GM19240 (cell line): ENCODE measurements at regions not wholly inside any gene's neighbourhood (a gene's known extent, or its start where the extent isn't known, plus 50 kb on each side); places are given as distances from the start of the nearest gene placed in this dataset.
"Not testable (repeated sequence)": the region's sequence is repeated elsewhere in the genome, so short reads cannot be mapped to it uniquely, and the experiment has no call there.

Experiments used
- DNase-seq: peaks from one replicate; pipeline ENCODE4 v3.0.0; 2011; ENCODE audit warnings: low spot score; ENCODE audit not compliant: insufficient read length

DNA sequence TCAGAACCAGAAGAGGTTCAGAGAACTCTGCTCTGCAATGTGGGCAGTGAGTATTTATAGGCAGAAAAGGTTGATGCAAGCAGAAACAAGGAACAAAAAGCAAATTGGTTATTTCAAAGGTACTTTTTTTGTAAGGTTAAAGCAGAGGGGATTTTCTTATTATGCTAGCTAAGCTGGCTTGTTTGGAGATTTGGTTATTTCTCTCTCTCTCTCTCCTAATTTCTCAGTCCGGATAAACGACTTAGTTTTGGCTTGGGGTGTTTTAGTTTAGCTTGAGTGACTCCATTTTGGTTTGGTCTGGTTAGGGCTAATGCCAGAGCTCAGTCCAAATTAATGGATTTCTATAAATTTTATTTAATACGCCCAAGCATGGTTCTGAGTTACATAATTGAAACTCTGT lies 566.8 kb downstream of the SH2D4B start:
- DNase-seq: no peak

- DNase-seq: peak; percentile 10
Measured at GRCh38 chr10:81108516-81109199, 571.0 kb downstream of the SH2D4B start.

GRCh38 chr10:81109200-81109752 lies 571.6 kb downstream of the SH2D4B start:
- DNase-seq: no peak

GRCh38 chr10:81116201-81116600 lies 578.5 kb downstream of the SH2D4B start:
- no peak for DNase-seq

- no peak for DNase-seq
Measured at GRCh38 chr10:81116990-81117389, 579.3 kb downstream of the SH2D4B start.

GRCh38 chr10:81127931-81128330 lies 590.2 kb downstream of the SH2D4B start:
- no peak for DNase-seq

- no peak for DNase-seq
Measured at GRCh38 chr10:81130014-81130413, 592.3 kb downstream of the SH2D4B start.

- DNase-seq: peak; percentile 1
Measured at GRCh38 chr10:81135851-81136250, 598.1 kb downstream of the SH2D4B start.

GRCh38 chr10:81136261-81136660 lies 598.6 kb downstream of the SH2D4B start:
- DNase-seq: no peak

DNA sequence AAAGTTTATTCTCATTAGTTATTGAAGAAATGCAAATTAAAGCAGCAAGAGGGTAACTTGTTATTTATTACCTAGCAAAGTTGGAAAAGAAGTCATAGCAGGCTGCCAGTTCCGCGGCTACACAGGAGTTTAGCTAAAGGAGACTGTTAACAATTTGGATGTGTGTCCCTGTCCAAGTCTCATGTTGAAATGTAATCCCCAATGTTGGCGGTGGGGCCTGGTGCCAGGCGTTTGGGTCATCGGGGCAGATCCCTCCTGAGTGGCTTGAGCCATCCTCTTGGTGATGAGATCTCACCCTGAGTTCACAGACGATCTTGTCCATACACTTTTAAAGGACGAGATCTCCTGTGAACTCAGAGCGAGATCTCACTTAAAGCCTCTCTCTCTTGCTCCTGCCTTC lies 608.3 kb downstream of the SH2D4B start:
- no peak for DNase-seq

DNA sequence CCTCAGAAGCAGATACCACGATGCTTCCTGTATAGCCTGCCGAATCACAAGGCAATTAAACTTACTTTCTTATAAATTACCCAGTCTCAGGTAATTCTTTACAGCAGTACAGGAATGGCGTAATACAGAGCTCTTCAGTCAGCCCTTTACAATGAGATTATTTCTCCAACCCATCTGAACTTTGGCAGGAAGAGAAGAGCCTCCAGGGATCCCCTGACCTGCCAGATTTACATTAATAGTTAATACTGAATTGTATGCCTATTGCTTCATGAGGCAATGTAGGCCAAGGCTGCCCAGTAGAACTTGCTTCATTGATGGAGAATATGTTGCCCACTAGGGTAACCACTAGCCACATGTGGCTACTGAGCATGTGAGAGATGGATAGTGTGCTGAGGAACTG lies 608.7 kb downstream of the SH2D4B start:
- DNase-seq: no peak

DNA sequence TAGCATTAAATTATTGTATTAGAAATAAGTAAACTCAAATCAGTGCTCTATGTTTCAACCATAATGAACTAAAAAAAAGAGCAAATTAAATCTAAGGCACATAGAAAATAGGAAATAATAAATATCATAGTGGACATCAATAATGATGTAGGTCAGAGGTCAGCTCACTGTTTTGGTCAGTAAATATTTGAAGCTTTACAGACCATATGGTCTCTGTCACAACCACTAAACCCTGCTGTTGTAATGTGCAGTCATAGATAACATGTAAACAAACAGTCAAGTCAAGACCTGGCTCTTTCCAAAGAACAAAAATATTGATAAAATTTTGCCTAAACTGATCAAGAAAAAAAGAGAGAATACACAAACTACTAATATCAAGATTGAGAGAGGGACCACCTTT lies 615.0 kb downstream of the SH2D4B start:
- no peak for DNase-seq

- DNase-seq: no peak
Measured at GRCh38 chr10:81157681-81158080, 620.0 kb downstream of the SH2D4B start.

GRCh38 chr10:81177651-81178244 lies 640.0 kb downstream of the SH2D4B start:
- no peak for DNase-seq

DNA sequence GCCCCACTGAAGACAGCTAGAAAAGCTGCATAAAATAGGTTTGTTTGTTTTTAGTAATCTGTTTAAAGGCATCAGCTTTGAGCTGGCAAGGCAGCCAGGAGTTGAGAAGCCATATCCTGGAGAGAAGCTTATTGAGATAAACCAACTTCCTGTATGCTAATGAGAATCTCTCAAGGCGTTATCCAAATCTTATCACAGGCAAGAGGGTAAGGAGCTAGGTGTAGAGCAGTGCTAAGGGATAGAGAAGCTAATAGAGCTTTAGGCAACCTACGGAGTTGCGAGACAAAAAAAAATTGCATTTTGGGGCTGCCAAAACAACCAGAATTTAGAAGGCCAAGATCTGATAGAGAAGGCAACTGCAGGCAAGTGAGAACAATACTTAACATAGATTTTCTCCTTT lies 641.6 kb downstream of the SH2D4B start:
- no peak for DNase-seq

GRCh38 chr10:81179805-81180452 lies 642.2 kb downstream of the SH2D4B start:
- DNase-seq: no peak

DNA sequence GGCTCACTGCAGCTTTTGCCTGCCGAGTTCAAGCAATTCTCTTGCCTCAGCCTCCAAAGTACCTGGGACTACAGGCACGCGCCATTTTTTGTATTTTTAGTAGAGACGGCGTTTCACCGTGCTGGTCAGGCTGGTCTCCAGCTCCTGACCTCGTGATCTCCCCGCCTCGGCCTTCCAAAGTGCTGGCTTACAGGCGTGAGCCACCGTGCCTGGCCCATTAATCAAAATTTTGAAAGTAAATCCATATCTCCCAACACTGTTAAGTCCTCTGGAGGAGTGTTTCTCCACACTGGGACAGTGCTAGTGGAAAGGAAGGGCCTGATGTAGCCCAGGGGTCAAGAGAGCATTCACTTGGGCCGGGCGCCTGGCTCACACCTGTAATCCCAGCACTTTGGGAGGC lies 644.6 kb downstream of the SH2D4B start:
- DNase-seq: no peak

GRCh38 chr10:81192221-81192788 lies 654.6 kb downstream of the SH2D4B start:
- DNase-seq: no peak

DNA sequence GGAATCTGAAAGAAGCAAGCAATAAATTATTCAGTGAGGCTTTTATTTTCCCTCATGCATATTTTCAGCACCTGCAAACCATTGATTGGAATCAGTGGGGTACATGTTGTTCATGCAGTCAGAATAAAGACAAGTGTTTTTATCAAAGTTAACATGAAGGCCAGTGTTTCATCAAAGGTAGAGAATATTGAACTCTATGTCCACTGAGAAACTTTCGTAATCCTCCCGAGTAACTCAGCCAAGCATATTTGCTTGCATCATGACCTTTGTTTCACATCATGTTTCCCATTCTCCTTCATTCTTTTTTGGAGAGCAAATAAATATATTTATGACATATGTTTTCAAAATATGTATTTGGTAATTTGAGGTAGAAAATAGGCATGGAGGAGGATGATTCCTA lies 663.1 kb downstream of the SH2D4B start:
- DNase-seq: no peak

DNA sequence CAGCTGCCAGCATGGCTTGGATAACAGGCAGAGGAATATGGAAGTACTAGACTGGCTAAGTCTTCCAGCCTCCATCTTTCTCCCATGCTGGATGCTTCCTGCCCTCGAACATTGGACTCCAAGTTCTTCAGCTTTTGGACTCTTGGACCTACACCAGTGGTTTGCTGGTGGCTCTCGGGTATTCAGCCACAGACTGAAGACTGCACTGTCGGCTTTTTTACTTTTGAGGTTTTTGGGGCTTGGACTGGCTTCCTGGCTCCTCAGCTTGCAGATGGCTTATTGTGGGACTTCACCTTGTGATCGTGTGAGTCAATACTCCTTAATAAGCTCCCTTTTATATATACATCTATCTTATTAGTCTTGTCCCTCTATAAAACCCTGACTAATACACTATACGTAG lies 667.6 kb upstream of the NRG3 start:
- DNase-seq: not testable (repeated sequence)

DNA sequence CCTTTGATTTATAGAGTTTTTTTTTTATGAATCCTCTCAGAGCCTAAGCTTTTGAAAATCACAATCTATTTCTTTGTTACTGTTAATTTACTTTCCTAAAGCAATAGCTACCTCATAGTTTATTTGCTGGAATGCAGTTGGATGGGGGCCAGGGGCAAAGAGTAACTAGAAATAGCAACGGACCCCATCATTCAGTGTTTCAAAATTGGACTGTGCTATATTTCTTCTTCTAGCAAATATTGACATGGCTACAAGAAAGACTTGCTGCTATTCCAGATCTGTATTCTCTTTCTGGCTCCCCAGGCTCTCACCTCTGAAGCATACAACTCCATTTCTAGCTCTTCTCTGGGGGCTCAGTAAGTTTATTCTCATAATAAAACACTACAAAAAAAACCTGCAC lies 661.6 kb upstream of the NRG3 start:
- DNase-seq: no peak

DNA sequence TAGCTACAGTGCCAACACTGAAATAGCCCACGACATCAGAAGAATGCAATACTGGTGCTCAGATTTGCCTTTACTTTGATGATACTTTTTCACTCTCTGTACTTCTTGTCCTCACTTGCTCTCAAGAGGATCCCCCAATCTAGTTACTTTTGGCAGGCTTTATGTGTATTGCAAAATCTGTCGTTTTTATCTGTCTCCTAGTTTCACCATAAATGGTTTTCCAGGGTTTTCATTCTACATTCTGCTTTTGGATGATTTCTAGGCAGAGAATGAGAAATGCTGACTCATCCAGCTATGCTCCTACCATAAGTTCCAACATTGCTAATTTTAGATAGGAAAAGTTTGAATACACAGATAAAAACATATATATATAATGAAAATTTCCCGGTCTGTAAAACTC lies 659.5 kb upstream of the NRG3 start:
- no peak for DNase-seq
